ENCODE measurements at regions not wholly inside any gene's neighbourhood (a gene's known extent, or its start where the extent isn't known, plus 50 kb on each side); places are given as distances from the start of the nearest gene placed in this dataset.

DNA sequence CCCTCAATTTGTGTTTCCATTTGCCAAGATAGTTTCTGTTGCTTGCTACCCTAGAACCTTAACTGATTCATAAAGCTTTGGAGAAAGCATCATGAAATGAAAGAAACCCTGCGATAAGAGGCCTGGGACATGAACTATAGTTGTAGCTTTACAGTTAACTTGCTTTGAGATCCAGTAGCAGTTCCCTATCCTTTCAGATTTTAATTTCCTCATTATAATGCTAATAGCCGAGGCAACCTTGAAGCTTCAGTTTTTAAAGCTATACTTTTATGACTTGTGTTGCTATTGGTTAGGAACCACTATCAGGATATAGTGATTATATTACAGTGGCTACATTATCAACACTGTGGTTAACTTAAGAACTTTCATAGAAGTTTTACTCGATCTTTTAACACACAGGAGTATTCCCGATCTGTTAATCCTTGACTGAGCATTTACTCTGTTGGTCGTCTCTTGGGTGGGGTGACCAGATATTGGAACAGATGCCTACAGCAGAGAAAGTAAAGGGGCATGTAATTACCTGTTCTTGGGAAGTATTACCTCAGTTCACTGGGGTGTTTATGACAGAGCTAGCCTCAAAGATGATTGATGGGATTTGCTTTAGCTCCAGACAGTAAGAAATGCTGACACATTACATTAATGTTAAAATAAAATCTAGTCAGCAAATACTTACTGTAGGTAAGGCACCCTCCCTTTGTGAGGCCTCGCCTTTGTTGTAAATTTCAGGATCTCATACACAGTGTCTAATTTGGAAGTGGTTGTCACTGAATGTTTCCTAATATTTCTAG is 86.2 kb upstream of the CSRP2 start:
- TF ChIP-seq, protein P1, sequence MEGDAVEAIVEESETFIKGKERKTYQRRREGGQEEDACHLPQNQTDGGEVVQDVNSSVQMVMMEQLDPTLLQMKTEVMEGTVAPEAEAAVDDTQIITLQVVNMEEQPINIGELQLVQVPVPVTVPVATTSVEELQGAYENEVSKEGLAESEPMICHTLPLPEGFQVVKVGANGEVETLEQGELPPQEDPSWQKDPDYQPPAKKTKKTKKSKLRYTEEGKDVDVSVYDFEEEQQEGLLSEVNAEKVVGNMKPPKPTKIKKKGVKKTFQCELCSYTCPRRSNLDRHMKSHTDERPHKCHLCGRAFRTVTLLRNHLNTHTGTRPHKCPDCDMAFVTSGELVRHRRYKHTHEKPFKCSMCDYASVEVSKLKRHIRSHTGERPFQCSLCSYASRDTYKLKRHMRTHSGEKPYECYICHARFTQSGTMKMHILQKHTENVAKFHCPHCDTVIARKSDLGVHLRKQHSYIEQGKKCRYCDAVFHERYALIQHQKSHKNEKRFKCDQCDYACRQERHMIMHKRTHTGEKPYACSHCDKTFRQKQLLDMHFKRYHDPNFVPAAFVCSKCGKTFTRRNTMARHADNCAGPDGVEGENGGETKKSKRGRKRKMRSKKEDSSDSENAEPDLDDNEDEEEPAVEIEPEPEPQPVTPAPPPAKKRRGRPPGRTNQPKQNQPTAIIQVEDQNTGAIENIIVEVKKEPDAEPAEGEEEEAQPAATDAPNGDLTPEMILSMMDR (conservative IDR thresholded peaks at IDR 0.05 in 1 of 2, IDR thresholded peaks at IDR 0.05 in 1 of 2; ENCODE audit: extremely low read depth in 1 of 2, insufficient read depth in 1 of 2, low read depth in 1 of 2, low read length in 2 of 2): no peak
- TF ChIP-seq EZH2 (IDR thresholded peaks at IDR 0.05; ENCODE audit: borderline replicate concordance, low read length): no peak
